Motor neuron (in vitro differentiated cells): ENCODE measurements at regions not wholly inside any gene's neighbourhood (a gene's known extent, or its start where the extent isn't known, plus 50 kb on each side); places are given as distances from the start of the nearest gene placed in this dataset.

Experiments used
- ATAC-seq, 8 experiments: fragments of 200-7000 bp; cut with Tn5 transposase; replicated peaks in 6 of 8; 2 replicates each; pipeline ENCODE4 v1.8.0; 2021; ENCODE audit warnings: mild to moderate bottlenecking in 8 of 8, moderate library complexity in 8 of 8
- H3K27ac ChIP-seq, 2 donors: fragments of 250-450 bp; sonication (Bioruptor Pico); 2 replicates each; pipeline ENCODE4 v1.9.0; 2021; ENCODE audit warnings: antibody characterized with exemption in 2 of 2, mild to moderate bottlenecking in 2 of 2, moderate library complexity in 1 of 2
- H3K4me1 ChIP-seq, 2 donors: fragments of 250-450 bp; sonication (Bioruptor Pico); replicated peaks in 1 of 2; 2 replicates each; pipeline ENCODE4 v1.6.1; 2021; ENCODE audit warnings: antibody characterized with exemption in 2 of 2, mild to moderate bottlenecking in 2 of 2, moderate library complexity in 1 of 2
- H3K4me3 ChIP-seq, 5 donors: fragments of 250-450 bp; sonication (Bioruptor Pico); 2 replicates each; pipeline ENCODE4 v1.9.0; 2021; ENCODE audit warnings: antibody characterized with exemption in 5 of 5, mild to moderate bottlenecking in 5 of 5, moderate library complexity in 4 of 5
- WGBS, 10 experiments: fragments of 450-650 bp; shearing (Covaris generic); methylation state at CpG; one replicate each; pipeline ENCODE4 v1.0.0; 2022; 5-methylcytosine and 5-hydroxymethylcytosine counted together
- in situ Hi-C, 9 experiments: fragments of 400-800 bp; cut with MboI; loops; one replicate each; pipeline ENCODE4 v1.15.0; 2021; ENCODE audit warnings: low sequenced_read_pairs in 9 of 9, low pct_unique_long_range_greater_than_20kb in 2 of 9; ENCODE audit not compliant: unreplicated experiment in 9 of 9

DNA sequence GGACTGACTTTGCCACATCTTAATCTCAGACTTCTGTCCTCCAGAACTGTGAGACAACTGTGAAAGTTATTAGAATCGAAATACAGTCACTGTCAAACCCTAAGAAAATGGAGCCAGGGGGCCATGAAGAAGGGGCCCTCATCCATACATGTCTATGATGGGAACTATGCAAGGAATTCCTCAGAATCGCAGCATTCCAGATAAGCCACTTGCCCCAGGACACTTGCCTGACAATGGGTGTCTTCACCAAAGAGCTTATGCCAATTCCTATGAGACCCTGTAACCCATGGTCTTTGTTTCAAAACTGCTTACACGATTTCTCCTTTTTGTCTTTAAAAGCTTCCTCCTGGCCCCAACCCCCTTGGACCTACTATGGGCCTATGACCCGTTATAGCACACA, 90.4 kb upstream of the FOXP4 start:
- 18 to 89% (median 52%) methylated on average over 1 to 3 of the region's 4 CpGs; no CpG with 5 or more reads in 2 of the 10 experiments for WGBS, 10 experiments
- H3K4me1 ChIP-seq, result peaks cover 11 to 35% of the 10 kb centered on the region in 2 donors
- in situ Hi-C loops, result loop anchor here in 1 of 9 experiments (25.0 kb wide), 1 partner anchor 131 kb away; no protein-coding TSS in a partner anchor
- H3K27ac ChIP-seq, result no peak overlapping the region
- no peak overlapping the region for H3K4me3 ChIP-seq
- no peak for ATAC-seq

DNA sequence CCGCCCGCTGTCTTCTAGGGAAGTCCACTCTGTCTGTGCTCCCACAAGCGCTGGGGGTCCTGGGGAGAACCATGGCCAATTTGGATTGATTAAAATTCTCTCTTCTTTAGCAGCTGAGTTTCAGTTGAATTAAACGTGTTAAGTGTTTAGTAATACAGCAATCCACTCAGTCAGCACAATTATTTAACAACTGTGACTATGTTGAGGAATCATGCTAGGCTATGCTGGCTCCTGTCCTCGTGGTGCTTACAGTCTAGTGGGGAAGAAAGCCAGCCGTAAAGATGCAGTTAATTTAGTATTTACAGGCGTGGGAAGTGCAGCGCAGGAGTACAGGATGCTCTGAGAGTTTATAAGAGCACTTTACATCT, 88.9 kb upstream of the FOXP4 start:
- Histone ChIP-seq H3K4me1 (peaks cover 3 to 25% of the 10 kb centered on the region in 2 donors), H3K27ac (no peak overlapping the region), H3K4me3 (no peak overlapping the region)
- in situ Hi-C loops, result loop anchor here in 1 of 9 experiments (25.0 kb wide), 1 partner anchor 130 kb away; no protein-coding TSS in a partner anchor
- 0 to 100% (median 78%) methylated on average over 1 to 5 of the region's 8 CpGs; no CpG with 5 or more reads in 4 of the 10 experiments for WGBS, 10 experiments
- ATAC-seq, result no peak

DNA sequence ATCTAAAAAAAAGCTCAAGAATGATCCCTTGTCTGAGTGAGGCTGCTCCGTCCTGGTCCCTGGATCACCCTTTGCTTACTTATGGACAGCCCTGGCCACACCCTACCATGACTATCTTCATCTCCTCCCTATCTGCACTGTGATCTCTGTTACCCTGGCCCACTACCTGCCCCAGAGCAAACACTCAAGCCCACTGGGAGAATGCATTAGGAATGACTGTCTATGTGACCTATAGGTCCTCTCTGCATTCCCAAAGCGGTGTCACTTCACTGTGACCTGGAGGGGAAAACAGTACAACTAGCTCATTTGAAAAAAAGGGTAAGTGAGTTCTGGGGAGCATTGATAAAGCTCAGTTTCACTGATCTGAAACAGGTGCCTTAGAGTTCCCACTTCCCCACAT, 86.4 kb upstream of the FOXP4 start:
- Histone ChIP-seq H3K4me1 (peaks cover 3 to 30% of the 10 kb centered on the region in 2 donors), H3K27ac (no peak overlapping the region), H3K4me3 (no peak overlapping the region)
- no peak for ATAC-seq
- 20 to 100% (median 80%) methylated on average over 1 of the region's 2 CpGs; no CpG with 5 or more reads in 6 of the 10 experiments for WGBS, 10 experiments
- in situ Hi-C loops, result loop anchor here in 1 of 9 experiments (25.0 kb wide), 1 partner anchor 128 kb away; no protein-coding TSS in a partner anchor

DNA sequence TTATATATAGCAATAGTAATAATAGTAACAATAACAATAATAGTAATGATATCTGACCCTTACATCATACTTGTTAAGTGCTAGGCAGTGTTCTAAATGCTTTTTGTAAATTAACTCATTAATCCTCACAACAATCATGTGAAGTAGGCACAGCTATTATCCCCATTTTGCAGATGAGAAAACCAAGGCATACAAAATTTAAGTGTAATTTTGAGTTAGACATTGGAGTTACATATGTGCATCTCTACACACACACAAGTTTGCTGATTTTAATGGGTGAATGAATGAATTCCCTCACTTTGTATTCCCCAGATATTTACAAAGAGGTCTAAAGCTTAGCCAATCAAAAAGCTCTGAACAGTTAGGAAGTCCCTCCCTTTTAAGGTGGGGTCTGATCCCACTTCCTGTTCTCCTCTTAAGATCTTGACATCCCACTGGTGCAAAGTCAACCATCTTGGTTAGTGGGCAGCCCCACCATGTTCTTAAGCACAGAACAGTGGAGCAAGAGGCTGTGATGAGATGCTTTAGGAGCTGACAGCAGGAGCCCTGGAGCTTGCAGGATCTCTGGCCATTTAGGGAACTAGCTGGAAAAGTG, 85.3 kb upstream of the FOXP4 start:
- Histone ChIP-seq H3K4me1 (peaks cover 3 to 28% of the 10 kb centered on the region in 2 donors), H3K4me3 (no peak overlapping the region), H3K27ac (no peak overlapping the region)
- ATAC-seq, result no peak
- in situ Hi-C loops, result loop anchor here in 1 of 9 experiments (25.0 kb wide), 1 partner anchor 126 kb away; no protein-coding TSS in a partner anchor

DNA sequence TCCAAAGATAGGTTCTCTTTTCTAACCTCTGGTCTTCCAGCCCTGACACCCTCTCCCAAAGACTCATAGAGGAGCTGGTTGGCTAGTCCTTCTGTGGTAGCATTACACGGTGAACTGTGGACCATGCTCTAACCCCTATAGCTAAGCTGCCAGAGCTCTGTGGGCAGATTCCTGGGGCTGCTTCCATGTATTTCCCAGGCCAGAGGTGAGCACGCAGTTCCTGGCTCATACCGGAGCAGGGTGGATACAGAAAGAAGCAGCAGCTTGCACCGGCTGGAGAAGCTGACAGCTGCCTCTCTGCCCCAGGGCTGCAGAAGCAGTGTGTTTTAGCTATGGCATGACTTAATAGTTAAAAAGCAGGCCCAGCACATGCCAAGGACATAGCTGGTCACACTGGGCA, 84.1 kb upstream of the FOXP4 start:
- WGBS, 10 experiments, result 59 to 83% (median 67%) methylated on average over 1 to 4 of the region's 4 CpGs; no CpG with 5 or more reads in 4 of the 10 experiments

DNA sequence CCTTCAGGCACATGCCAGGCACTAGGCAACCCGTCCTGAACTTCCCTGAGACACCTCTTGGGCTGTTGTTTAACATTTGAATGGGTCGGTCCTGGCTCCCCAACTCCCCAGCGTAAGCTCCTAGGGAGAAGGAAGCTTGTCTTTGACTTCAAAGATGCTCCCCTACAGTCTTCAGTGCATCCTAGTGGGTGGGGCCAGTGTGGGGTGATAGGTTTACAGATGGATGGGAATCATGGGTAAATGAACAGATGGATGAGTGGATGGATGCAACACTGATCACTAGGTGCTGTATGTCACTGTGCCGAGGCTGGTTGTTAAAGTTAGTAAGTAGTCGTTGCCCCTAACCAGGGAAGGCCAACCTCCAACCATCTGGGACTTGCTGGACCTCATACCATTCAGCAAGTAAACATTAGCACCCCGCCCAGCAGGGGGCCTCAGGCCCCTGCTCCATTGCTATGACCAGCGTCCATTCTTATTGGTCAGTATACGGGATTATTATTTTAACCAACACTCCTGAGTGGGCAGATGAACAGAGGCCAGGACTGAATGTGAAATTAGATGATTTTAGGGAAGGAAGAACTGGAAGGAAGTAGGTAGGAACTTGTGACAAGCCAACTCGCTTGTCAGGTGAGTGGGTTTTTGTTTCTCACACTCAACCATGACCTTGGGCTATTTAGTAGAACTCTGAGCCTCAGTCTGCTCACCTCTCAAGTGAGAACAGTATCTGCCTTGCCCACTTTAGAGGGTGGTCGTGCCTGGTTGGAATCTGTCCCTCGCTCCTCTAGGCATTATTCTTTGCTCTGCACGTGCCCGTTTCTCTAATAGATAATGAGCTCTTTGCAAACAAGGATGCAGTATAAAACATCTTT, 82.9 kb upstream of the FOXP4 start:
- 18 to 100% (median 68%) methylated on average over 1 to 8 of the region's 13 CpGs; no CpG with 5 or more reads in 1 of the 10 experiments for WGBS, 10 experiments
- no peak overlapping the region for H3K4me3 ChIP-seq
- peaks cover 21 to 30% of the 10 kb centered on the region in 2 donors for H3K4me1 ChIP-seq
- in situ Hi-C loops, result loop anchor here in 1 of 9 experiments (25.0 kb wide), 1 partner anchor 124 kb away; no protein-coding TSS in a partner anchor
- H3K27ac ChIP-seq, result no peak overlapping the region
- peak; percentile 51 to 99 (median 70) for ATAC-seq

More for the DNA sequence above, 84.1 kb upstream of the FOXP4 start:
- peaks cover 8 to 20% of the 10 kb centered on the region in 2 donors for H3K4me1 ChIP-seq
- H3K4me3 ChIP-seq, result no peak overlapping the region
- H3K27ac ChIP-seq, result no peak overlapping the region
- in situ Hi-C loops, result loop anchor here in 1 of 9 experiments (25.0 kb wide), 1 partner anchor 125 kb away; no protein-coding TSS in a partner anchor
- peak in 2 of 8 experiments; percentile 52 to 54 for ATAC-seq

DNA sequence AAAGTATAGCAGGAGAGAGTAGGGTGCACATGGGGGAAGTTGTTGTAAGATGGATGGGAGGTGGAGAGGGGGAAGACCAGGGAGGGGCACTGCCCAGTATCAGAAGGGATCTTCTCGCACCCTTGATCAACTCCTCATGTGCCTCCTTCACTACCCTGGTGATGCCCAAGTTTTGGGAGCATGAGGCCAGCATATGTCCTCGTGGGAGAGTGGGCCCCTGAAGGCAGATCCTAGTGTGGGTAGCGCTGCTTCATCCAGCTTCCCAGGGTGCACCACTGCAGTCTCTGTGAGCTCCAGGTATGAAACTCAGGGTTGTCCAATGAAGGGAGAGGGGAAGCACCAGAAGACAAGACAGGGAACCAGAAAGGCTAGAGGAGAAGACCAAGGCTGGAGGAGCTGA, 82.2 kb upstream of the FOXP4 start:
- WGBS, 10 experiments, result 29% methylated on average over 1 of the region's 3 CpGs; no CpG with 5 or more reads in 9 of the 10 experiments
- Histone ChIP-seq H3K4me1 (peaks cover 28 to 37% of the 10 kb centered on the region in 2 donors), H3K4me3 (no peak overlapping the region), H3K27ac (no peak overlapping the region)
- in situ Hi-C loops, result loop anchor here in 1 of 9 experiments (25.0 kb wide), 1 partner anchor 123 kb away; no protein-coding TSS in a partner anchor
- no peak for ATAC-seq

DNA sequence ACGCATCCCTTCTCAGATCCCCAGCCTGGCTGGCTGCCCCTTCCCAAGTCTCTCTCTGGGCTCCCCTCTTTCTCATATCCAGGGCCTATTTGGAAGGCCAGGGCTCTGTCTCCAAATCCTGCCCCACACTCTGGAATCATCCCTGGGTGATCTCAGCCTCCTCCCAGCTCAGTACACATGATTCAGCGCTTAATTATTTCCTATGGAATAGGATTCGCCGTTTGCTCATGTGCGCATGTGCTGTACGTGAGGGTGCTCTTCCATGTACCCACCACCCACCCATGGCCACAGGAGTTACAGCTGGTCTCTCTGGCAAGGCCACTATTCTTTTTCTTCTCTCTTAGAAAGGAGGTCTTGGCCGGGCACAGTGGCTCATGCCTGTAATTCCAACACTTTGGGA, 81.7 kb upstream of the FOXP4 start:
- no peak for ATAC-seq
- in situ Hi-C loops, result loop anchor here in 1 of 9 experiments (25.0 kb wide), 1 partner anchor 123 kb away; no protein-coding TSS in a partner anchor
- WGBS, 10 experiments, result 83 to 100% (median 100%) methylated on average over 1 to 7 of the region's 7 CpGs; no CpG with 5 or more reads in 3 of the 10 experiments
- Histone ChIP-seq H3K4me1 (peaks cover 33 to 42% of the 10 kb centered on the region in 2 donors), H3K27ac (no peak overlapping the region), H3K4me3 (no peak overlapping the region)

DNA sequence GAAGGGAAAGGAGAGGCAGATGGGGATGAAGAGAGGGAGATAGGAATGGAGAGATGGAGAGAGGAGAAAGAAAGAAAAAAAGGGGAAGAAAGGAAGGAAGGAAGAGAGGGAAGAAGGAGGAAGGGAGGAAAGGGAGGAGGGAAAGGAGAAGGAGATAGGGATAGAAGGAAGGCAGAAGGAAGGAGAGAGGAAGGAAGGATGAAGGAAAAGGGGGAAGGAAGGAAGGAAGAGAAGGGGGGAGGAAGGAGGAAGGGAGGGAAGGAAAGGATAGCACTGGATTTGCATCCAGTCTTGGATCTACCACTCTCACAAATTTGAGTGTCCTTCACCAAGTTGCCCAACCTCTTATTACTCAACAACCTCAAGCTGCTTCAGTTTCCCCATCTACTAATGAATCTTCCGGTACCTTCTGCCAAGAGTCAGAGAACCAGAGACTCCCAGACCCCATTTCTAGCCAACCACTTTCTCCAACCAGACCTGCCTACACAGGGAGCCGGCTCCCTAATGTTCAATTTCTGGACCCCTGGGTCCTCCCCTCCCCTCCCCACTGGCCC, 79.7 kb upstream of the FOXP4 start:
- no peak for ATAC-seq
- 0% methylated on average over 1 of the region's 2 CpGs; no CpG with 5 or more reads in 8 of the 10 experiments for WGBS, 10 experiments
- Histone ChIP-seq H3K4me1 (peaks cover 53 to 62% of the 10 kb centered on the region in 2 donors), H3K4me3 (no peak overlapping the region), H3K27ac (no peak overlapping the region)
- in situ Hi-C loops, result loop anchor here in 1 of 9 experiments (25.0 kb wide), 1 partner anchor 121 kb away; no protein-coding TSS in a partner anchor

DNA sequence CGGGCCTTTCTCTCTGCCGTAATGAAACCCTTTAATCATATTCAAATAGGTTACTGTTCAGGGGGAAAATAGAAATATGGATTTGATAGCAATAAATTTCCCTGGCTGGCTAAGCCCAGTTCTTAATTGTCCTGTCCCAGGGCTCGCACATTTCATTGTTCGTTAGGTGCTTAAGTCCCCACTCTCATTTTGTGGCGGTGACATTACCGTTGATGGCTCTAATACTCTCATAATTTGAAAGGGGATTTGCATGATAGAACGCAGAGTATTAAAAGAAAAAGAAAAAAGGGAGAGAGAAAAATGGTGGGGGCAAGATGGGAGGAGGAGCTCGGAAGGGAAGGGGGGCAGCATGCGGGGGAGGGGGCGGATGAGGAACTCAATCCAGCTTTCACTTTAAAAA, 79.1 kb upstream of the FOXP4 start:
- H3K4me1 ChIP-seq, result peaks cover 57 to 65% of the 10 kb centered on the region in 2 donors
- H3K4me3 ChIP-seq, result no peak overlapping the region
- WGBS, 10 experiments, result 51 to 100% (median 82%) methylated on average over 1 to 7 of the region's 10 CpGs; no CpG with 5 or more reads in 5 of the 10 experiments
- ATAC-seq, result peak in 4 of 8 experiments; percentile 1 to 48 (median 6)
- in situ Hi-C loops, result loop anchor here in 1 of 9 experiments (25.0 kb wide), 1 partner anchor 120 kb away; no protein-coding TSS in a partner anchor
- H3K27ac ChIP-seq, result no peak overlapping the region

DNA sequence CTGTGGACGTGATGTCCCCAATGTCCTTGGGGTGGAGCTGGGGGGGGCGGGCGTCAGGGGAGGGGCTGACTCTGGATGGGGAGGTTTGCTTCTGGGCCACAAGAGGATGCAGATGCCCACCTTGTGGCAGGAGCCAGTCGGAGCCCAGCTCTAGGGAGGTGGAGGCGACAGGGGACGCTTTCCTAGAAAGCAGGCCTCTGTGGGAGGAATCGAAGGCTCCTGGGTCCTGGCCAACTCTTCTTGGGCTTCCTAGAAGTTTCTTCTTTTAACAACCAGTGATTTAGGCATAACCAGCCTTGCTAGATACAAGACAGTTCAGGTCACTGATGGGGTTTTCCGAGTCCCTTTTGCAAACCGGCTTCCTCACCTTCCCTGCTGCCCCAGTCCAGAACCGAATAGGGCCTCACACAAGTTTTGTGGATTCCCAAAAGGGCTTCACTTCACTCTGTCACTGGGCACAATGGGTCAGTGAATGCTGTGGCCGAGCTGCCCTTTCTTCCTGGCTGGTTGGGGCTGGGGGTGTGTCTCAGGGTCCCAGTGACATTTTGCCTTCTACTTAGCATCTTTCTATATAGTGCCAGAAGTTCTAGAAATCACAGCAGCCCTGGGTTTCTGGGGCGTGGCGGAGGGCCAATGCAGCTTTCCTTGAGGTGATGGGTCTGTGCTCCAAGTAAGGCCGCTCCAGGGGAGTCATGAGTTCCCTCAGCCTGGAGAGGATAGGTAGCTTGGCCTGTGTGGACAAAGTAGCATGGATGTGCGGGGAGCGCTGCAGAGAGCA, 78.4 kb upstream of the FOXP4 start:
- WGBS, 10 experiments, result 0 to 100% (median 79%) methylated on average over 1 to 8 of the region's 16 CpGs; no CpG with 5 or more reads in 2 of the 10 experiments
- Histone ChIP-seq H3K4me1 (peaks cover 63 to 68% of the 10 kb centered on the region in 2 donors), H3K4me3 (no peak overlapping the region), H3K27ac (no peak overlapping the region)
- in situ Hi-C loops, result loop anchor here in 1 of 9 experiments (25.0 kb wide), 1 partner anchor 119 kb away; no protein-coding TSS in a partner anchor
- no peak for ATAC-seq
